GM18867 (cell line): ENCODE measurements at regions not wholly inside any gene's neighbourhood (a gene's known extent, or its start where the extent isn't known, plus 50 kb on each side); places are given as distances from the start of the nearest gene placed in this dataset.
A peak's percentile ranks its signal among the peaks of the same experiment; 100 is the strongest.

Source experiments
- ATAC-seq: cut with Tn5 transposase; IDR thresholded peaks from one replicate; pipeline ENCODE4 v1.9.1; 2021; ENCODE audit warnings: mild to moderate bottlenecking, moderate library complexity; ENCODE audit not compliant: unreplicated experiment

DNA sequence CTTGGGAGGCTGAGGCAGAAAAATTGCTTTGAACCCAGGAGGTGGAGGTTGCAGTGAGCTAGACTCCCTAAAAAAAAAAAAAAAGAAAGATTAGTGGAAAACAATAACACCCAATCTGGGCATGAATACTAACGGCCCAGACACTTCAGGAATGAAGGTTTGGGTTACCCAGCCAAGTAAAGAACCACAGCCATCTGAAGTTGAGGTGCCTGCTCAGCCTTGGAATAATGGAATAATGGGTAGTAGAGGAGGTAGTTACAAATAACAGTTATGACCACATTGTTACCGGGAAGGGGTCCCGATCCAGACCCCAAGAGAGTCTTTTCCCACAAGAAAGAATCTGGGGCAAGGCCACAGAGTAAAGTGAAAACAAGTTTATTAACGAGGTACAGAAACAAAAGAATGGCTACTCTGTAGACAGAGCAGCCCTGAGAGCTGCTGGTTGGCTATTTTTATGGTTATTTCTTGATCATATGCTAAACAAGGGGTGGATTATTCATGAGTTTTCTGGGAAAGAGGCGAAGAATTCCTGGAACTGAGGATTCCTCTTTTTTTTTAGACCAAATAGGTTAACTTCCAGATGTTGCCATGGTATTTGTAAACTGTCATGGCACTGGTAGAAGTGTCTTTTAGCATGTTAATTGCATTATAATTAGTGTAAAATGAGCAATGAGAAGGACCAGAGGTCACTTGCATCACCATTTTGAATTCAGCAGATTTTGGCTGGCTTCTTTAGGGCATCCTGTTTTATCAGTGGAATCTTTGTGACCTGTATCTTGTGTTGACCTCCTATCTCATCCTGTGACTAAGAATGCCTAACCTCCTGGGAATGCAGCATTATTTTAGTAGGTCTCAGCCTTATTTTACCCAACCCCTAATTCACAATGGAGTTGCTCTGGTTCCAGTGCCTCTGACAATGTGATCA is 96.2 kb upstream of the HAAO start:
- no peak for ATAC-seq

GRCh38 chr2:42886921-42887320 is 94.5 kb upstream of the HAAO start:
- no peak for ATAC-seq

DNA sequence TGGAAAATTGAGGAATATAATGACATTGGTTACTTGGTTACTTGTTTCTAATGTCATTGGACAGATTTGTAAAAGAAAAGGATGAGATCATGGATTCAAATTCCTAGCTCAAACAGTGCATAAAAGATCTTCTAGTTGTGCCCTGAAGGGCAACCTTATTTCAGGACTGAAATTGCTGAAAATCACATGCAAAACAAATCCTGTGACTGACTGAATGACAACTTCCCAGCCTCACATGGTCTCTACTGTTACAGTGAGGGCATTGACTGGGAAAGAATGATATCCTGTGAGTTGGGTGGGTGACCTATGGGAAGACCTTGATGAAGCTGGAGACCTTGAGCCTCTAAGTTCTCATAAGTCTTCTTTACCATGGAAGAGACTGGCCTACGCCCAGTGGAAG is 90.4 kb upstream of the HAAO start:
- ATAC-seq = no peak

DNA sequence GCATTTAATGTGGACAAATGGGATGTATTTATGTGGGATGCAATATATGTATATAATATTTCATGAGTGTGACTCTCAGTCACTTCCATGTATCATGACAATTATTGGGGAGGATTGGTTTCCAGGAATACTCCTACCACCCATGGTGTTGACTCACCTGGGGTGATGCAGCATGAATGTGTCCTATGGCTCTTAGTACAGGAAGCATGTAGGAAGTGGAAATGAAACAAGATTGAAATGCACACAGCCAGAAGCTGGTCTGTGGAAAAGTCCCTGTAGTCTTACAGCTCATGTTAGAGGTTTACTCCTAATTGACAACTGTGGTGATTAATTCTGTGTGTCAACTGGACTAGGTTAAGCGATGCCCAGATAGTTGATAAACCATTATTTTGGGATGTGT is 89.3 kb upstream of the HAAO start:
- ATAC-seq = no peak

GRCh38 chr2:42880738-42881690 is 88.6 kb upstream of the HAAO start:
- no peak for ATAC-seq

- ATAC-seq = no peak
These were observed 87.7 kb upstream of the HAAO start for GRCh38 chr2:42879913-42880737.

- no peak for ATAC-seq
These were observed 86.8 kb upstream of the HAAO start for GRCh38 chr2:42879121-42879705.

- ATAC-seq = peak; percentile 62
These were observed 86.2 kb upstream of the HAAO start for GRCh38 chr2:42878581-42878980.

DNA sequence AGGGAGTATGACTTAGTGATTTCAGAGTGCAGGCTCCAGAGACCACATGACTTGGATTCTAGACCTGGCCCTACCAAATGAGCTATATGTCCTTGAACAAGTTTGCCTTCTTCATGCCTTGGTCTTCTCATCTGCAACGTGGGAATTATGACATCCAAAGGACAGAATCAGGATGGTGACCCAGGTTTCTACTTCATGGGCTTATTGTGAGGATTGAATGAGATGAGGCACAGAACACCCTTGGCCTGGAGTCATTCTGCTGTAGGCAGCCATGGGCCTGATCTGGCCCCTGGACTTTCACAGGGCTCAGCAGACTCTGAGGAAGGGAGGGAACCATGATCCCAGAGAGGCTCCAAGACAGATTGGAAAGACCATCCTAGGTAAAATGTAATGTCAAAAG is 85.6 kb upstream of the HAAO start:
- no peak for ATAC-seq

- no peak for ATAC-seq
These were observed 85.1 kb upstream of the HAAO start for GRCh38 chr2:42877511-42877910.

- ATAC-seq = no peak
These were observed 84.0 kb upstream of the HAAO start for GRCh38 chr2:42876326-42876751.

DNA sequence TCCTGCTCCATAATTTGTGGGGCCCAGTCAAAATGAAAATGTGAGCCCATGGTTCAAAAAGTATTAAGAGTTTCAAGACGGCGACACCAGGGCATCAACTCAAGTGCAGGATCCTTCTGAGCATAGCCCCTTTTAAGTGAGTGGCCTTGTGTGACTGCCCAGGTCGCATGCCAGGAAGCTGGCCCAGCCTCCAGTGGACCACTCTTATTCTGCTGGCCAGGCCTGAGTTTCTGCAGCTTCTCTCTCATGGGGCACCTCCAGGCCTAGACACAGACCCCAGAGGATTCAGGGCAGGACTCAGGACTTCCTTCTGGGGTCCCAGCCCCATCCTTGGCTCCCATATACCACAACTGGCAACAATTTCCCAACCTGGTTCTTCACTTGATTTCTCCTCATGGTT is 83.5 kb upstream of the HAAO start:
- ATAC-seq = no peak

DNA sequence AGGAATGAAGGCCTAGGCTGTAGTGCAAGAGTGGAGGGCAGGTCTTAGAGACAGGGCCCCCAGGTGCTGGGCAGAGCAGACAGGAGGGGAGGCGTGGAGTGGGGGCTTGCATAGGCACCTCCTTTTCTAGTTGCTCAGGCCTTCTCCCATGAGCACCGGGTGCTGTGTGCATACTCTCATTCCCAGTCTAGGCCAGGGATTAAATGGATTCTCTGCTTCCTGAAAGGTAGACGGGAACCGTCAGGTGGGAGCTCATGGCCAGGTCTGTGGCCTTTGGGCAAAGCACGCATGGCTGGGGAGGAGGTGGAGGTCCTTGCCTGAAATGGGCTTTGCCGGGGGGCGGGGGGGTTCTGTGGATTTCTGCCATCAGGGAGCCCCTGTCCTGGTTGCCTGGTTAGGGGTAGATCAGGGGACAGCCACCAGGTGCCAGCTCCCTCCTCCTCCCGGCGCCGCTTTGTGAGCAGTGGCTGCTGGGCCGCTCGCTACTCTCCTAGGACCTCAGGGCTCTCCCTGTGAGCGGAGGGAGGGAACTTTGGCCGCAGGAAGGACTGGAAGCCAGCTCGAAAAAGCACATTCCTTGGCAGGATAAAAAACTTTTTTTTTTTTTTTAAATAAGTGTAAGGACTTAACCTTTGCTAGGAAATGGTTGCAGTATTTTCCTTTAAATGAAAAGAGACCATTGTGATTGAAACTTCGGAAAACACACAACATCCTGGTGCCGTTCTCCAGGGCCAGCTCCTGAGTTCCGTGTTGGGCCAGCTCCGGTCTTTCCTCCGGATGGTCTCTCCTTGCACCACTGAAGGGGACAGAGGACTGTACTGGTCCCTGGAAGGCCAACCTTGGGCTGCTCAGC is 82.8 kb upstream of the HAAO start:
- no peak for ATAC-seq

GRCh38 chr2:42872721-42873120 is 80.3 kb upstream of the HAAO start:
- no peak for ATAC-seq

GRCh38 chr2:42871372-42871771 is 79.0 kb upstream of the HAAO start:
- ATAC-seq = no peak

- no peak for ATAC-seq
These were observed 76.5 kb upstream of the HAAO start for GRCh38 chr2:42868874-42869273.

- ATAC-seq = no peak
These were observed 75.7 kb upstream of the HAAO start for GRCh38 chr2:42868096-42868495.

GRCh38 chr2:42867093-42868065 is 75.0 kb upstream of the HAAO start:
- no peak for ATAC-seq
